SK-N-SH (cell line): ENCODE measurements at regions not wholly inside any gene's neighbourhood (a gene's known extent, or its start where the extent isn't known, plus 50 kb on each side); places are given as distances from the start of the nearest gene placed in this dataset.

Experiments used
- CTCF ChIA-PET: fragments of 300-600, 350-600 bp; formaldehyde crosslinking; extraction: SDS; loops from one replicate; lab custom pipeline; 2021; lab: Yijun Ruan, JAX
- POLR2A ChIA-PET: fragments of 350-600 bp; sonication (Branson Sonifier 250); formaldehyde crosslinking; extraction: SDS; loops from one replicate; lab custom pipeline; 2020; ENCODE audit warnings: antibody characterized with exemption, inconsistent platforms; lab: Yijun Ruan, JAX
- DNase-seq: peaks from one replicate; pipeline ENCODE4 v3.0.0; 2012
- H2AFZ ChIP-seq: fragments of 200-600 bp; sonication (generic); 2 replicates; pipeline ENCODE4 v1.8.1; 2016; ENCODE audit warnings: antibody characterized with exemption, mild to moderate bottlenecking, low read depth
- H3F3A ChIP-seq: fragments of 200-600 bp; sonication (generic); replicated peaks from 2 replicates; pipeline ENCODE3; 2016; ENCODE audit warnings: antibody characterized with exemption, mild to moderate bottlenecking; ENCODE audit not compliant: insufficient read depth
- H3K27ac ChIP-seq, 2 experiments: fragments of 200-500 bp in 1 of 2; fragments of 200-600 bp in 1 of 2; sonication (Bioruptor generic) in 1 of 2; sonication (generic), shearing (Covaris generic) in 1 of 2; 2 replicates each; pipeline versions ENCODE4 v1.5.1 to v1.6.1; 2014 to 2016; ENCODE audit warnings: low read depth in 2 of 2, inconsistent platforms in 1 of 2, low read length in 1 of 2, mild to moderate bottlenecking in 1 of 2, mixed read lengths in 1 of 2
- H3K27me3 ChIP-seq: fragments of 200-600 bp; sonication (generic), shearing (Covaris generic); 2 replicates; pipeline ENCODE4 v1.6.1; 2016; ENCODE audit warnings: mixed run types; ENCODE audit not compliant: insufficient read depth
- H3K36me3 ChIP-seq, 2 experiments: fragments of 200-500 bp in 1 of 2; fragments of 200-600 bp in 1 of 2; sonication (Bioruptor generic) in 1 of 2; sonication (generic) in 1 of 2; replicated peaks in 1 of 2; 2 replicates each; pipeline versions ENCODE3 to v1.5.1; 2014 to 2016; ENCODE audit warnings: low read length in 1 of 2, mild to moderate bottlenecking in 1 of 2; ENCODE audit not compliant: insufficient read depth in 2 of 2, control insufficient read depth in 1 of 2
- H3K4me1 ChIP-seq, 2 experiments: fragments of 200-500 bp in 1 of 2; fragments of 200-600 bp in 1 of 2; sonication (Bioruptor generic) in 1 of 2; sonication (generic), shearing (Covaris generic) in 1 of 2; 2 replicates each; pipeline versions ENCODE4 v1.5.1 to v1.6.1; 2014 to 2016; ENCODE audit warnings: low read depth in 1 of 2, low read length in 1 of 2, mixed run types in 1 of 2; ENCODE audit not compliant: insufficient read depth in 2 of 2, control insufficient read depth in 1 of 2
- H3K4me2 ChIP-seq: fragments of 200-600 bp; sonication (generic), shearing (Covaris generic); 2 replicates; pipeline ENCODE4 v1.6.1; 2017; ENCODE audit warnings: mixed run types
- H3K4me3 ChIP-seq, 2 experiments: fragments of 200-500 bp in 1 of 2; fragments of 200-600 bp in 1 of 2; sonication (Bioruptor generic) in 1 of 2; sonication (generic), shearing (Covaris generic) in 1 of 2; 2 replicates each; pipeline versions ENCODE4 v1.5.1 to v1.8.1; 2014 to 2016; ENCODE audit warnings: low read depth in 2 of 2, inconsistent platforms in 1 of 2, low read length in 1 of 2, mild to moderate bottlenecking in 1 of 2, mixed read lengths in 1 of 2, moderate library complexity in 1 of 2
- H3K79me2 ChIP-seq: fragments of 200-600 bp; sonication (generic); 2 replicates; pipeline ENCODE4 v1.8.1; 2017; ENCODE audit warnings: mild to moderate bottlenecking; ENCODE audit not compliant: insufficient read depth
- H3K9ac ChIP-seq: fragments of 200-600 bp; sonication (generic); 2 replicates; pipeline ENCODE4 v1.6.1; 2017; ENCODE audit warnings: mixed run types
- H3K9me2 ChIP-seq: fragments of 200-600 bp; sonication (generic); 2 replicates; pipeline ENCODE4 v1.6.1; 2017; ENCODE audit warnings: mixed run types
- H3K9me3 ChIP-seq: fragments of 200-600 bp; sonication (generic); 2 replicates; pipeline ENCODE4 v1.6.1; 2017; ENCODE audit warnings: mixed run types, mild to moderate bottlenecking, moderate library complexity
- H4K20me1 ChIP-seq: fragments of 200-600 bp; sonication (generic); 2 replicates; pipeline ENCODE4 v1.6.1; 2017; ENCODE audit warnings: mild to moderate bottlenecking, mixed run types; ENCODE audit not compliant: insufficient read depth
- ELF1 ChIP-seq: IDR thresholded peaks from 2 replicates; pipeline ENCODE4 v1.4.0; 2012
- FOXJ3 ChIP-seq: sonication (generic); formaldehyde crosslinking; IDR thresholded peaks from 2 replicates; pipeline ENCODE4 v1.5.1; 2020; ENCODE audit warnings: mild to moderate bottlenecking, missing genetic modification reagents
- FOXM1 ChIP-seq: IDR thresholded peaks from 2 replicates; pipeline ENCODE4 v1.4.0; 2012; ENCODE audit warnings: low read depth, mild to moderate bottlenecking
- JUND ChIP-seq: IDR thresholded peaks from 2 replicates; pipeline ENCODE4 v1.4.0; 2012
- MEF2A ChIP-seq: IDR thresholded peaks from 2 replicates; pipeline ENCODE4 v1.4.0; 2012; ENCODE audit warnings: low read depth, borderline replicate concordance
- NFIC ChIP-seq: IDR thresholded peaks from 2 replicates; pipeline ENCODE4 v1.4.0; 2012; ENCODE audit warnings: borderline replicate concordance
- NRF1 ChIP-seq: IDR thresholded peaks from 2 replicates; pipeline ENCODE4 v1.6.1; 2012; ENCODE audit warnings: low read depth, mild to moderate bottlenecking, low read length
- RXRA ChIP-seq: IDR thresholded peaks from 2 replicates; pipeline ENCODE4 v1.4.0; 2012; ENCODE audit warnings: low read depth, mild to moderate bottlenecking, borderline replicate concordance
- SMC3 ChIP-seq: IDR thresholded peaks from 2 replicates; pipeline ENCODE4 v1.6.1; 2012; ENCODE audit warnings: low read depth, low read length, improper control_type of control experiment
- TAF1 ChIP-seq: IDR thresholded peaks from 2 replicates; pipeline ENCODE4 v1.6.1; 2012; ENCODE audit warnings: low read depth, mild to moderate bottlenecking, low read length, moderate library complexity, borderline replicate concordance
- USF2 ChIP-seq: fragments of 150-350 bp; IDR thresholded peaks from 2 replicates; pipeline ENCODE4 v1.6.1; 2017; ENCODE audit warnings: antibody characterized with exemption, low read length, low read depth, borderline replicate concordance
- WGBS: methylation state at CpG from one replicate; pipeline ENCODE4 v1.1.6; 2017; ENCODE audit warnings: low lambda C conversion rate; 5-methylcytosine and 5-hydroxymethylcytosine counted together
- TF ChIP-seq, protein P1 (sequence below): IDR thresholded peaks from 2 replicates; pipeline ENCODE4; 2012
- TF ChIP-seq, protein P2 (sequence below): IDR thresholded peaks from 2 replicates; pipeline ENCODE4 v1.4.0; 2012; ENCODE audit warnings: low read depth, borderline replicate concordance
- TF ChIP-seq, protein P3 (sequence below): IDR thresholded peaks from 2 replicates; pipeline ENCODE4 v1.4.0; 2012; ENCODE audit warnings: low read depth, borderline replicate concordance

DNA sequence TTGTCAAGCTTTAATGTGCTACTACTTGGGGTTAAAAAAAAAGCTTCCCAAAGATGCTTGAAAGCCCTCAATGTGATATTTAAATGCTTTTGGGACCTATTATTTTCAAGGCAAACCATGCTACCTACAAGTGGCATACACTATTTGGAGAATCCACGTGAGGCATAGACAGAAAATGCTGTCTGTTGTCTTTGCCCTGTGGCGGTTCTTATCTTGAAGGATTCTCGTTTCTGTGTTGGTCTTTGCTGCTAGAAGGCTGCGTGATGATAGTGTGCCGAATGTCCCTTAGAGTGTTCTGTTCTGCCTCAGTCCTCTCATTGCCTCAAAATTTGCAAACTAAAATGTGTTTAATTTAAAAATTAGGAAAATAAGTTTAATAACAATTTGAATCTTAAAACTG is 356.2 kb upstream of the RARB start:
- peaks cover 0 to 4% of the 10 kb centered on the region in 2 experiments; a peak in 2 of 4 replicates for H3K4me1 ChIP-seq
- no peak for DNase-seq
- no peak overlapping the region for H3K4me2 ChIP-seq
- CTCF ChIA-PET, result no interaction called here
- H4K20me1 ChIP-seq, result no peaks in the 10 kb centered on the region
- H3K27me3 ChIP-seq, result no peaks in the 10 kb centered on the region
- H3K9me3 ChIP-seq, result no peaks in the 10 kb centered on the region
- H3K79me2 ChIP-seq, result no peaks in the 10 kb centered on the region
- no peak overlapping the region for H3K4me3 ChIP-seq
- TF ChIP-seq JUND (no peak), FOXJ3 (CRISPR knock-in tag) (no peak), MEF2A (no peak), FOXM1 (no peak), TAF1 (no peak), RXRA (no peak)
- TF ChIP-seq, protein P1, sequence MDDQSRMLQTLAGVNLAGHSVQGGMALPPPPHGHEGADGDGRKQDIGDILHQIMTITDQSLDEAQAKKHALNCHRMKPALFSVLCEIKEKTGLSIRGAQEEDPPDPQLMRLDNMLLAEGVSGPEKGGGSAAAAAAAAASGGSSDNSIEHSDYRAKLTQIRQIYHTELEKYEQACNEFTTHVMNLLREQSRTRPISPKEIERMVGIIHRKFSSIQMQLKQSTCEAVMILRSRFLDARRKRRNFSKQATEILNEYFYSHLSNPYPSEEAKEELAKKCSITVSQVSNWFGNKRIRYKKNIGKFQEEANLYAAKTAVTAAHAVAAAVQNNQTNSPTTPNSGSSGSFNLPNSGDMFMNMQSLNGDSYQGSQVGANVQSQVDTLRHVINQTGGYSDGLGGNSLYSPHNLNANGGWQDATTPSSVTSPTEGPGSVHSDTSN, result no peak
- H3K36me3 ChIP-seq, result no peaks in the 10 kb centered on the region
- H3K9me2 ChIP-seq, result no peaks in the 10 kb centered on the region
- H3F3A ChIP-seq, result no peaks in the 10 kb centered on the region
- 70% methylated on average over 5 of the region's 5 CpGs for WGBS
- POLR2A ChIA-PET, result no interaction called here
- H2AFZ ChIP-seq, result no peak overlapping the region
- no peak overlapping the region for H3K27ac ChIP-seq
- H3K9ac ChIP-seq, result no peak overlapping the region

GRCh38 chr3:25073423-25073822 is 354.6 kb upstream of the RARB start:
- 74% methylated on average over 1 of the region's 1 CpG for WGBS
- CTCF ChIA-PET, result interaction anchor here (1.1 kb wide), 1 partner anchor 40 kb away, joined by 3 read pairs; no protein-coding TSS in a partner anchor

More at GRCh38 chr3:25073423-25073822, 354.6 kb upstream of the RARB start:
- H3K27me3 ChIP-seq, result no peaks in the 10 kb centered on the region
- no peaks in the 10 kb centered on the region for H3K9me2 ChIP-seq
- no peak overlapping the region; the same call in 1 of the 2 replicates for H2AFZ ChIP-seq
- H3K9ac ChIP-seq, result no peak overlapping the region
- TF ChIP-seq SMC3, result no peak
- TF ChIP-seq NFIC, result no peak
- no peak for TF ChIP-seq TAF1
- TF ChIP-seq, protein P2, sequence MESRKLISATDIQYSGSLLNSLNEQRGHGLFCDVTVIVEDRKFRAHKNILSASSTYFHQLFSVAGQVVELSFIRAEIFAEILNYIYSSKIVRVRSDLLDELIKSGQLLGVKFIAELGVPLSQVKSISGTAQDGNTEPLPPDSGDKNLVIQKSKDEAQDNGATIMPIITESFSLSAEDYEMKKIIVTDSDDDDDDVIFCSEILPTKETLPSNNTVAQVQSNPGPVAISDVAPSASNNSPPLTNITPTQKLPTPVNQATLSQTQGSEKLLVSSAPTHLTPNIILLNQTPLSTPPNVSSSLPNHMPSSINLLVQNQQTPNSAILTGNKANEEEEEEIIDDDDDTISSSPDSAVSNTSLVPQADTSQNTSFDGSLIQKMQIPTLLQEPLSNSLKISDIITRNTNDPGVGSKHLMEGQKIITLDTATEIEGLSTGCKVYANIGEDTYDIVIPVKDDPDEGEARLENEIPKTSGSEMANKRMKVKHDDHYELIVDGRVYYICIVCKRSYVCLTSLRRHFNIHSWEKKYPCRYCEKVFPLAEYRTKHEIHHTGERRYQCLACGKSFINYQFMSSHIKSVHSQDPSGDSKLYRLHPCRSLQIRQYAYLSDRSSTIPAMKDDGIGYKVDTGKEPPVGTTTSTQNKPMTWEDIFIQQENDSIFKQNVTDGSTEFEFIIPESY, result no peak
- TF ChIP-seq, protein P3, sequence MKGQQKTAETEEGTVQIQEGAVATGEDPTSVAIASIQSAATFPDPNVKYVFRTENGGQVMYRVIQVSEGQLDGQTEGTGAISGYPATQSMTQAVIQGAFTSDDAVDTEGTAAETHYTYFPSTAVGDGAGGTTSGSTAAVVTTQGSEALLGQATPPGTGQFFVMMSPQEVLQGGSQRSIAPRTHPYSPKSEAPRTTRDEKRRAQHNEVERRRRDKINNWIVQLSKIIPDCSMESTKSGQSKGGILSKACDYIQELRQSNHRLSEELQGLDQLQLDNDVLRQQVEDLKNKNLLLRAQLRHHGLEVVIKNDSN, result no peak
- TF ChIP-seq USF2, result no peak
- no peak for TF ChIP-seq ELF1
- TF ChIP-seq FOXJ3 (CRISPR knock-in tag), result no peak
- no peak for TF ChIP-seq NRF1
- TF ChIP-seq, protein P1, result no peak
- TF ChIP-seq, all 33 proteins: peak for 0
- H3K9me3 ChIP-seq, result no peaks in the 10 kb centered on the region
- H3K27ac ChIP-seq, result no peak overlapping the region
- POLR2A ChIA-PET, result no interaction called here
- H3F3A ChIP-seq, result no peaks in the 10 kb centered on the region
- no peak for DNase-seq
- peaks cover 0 to 4% of the 10 kb centered on the region in 2 experiments; a peak in 2 of 4 replicates for H3K4me1 ChIP-seq
- H4K20me1 ChIP-seq, result no peaks in the 10 kb centered on the region
- no peaks in the 10 kb centered on the region for H3K79me2 ChIP-seq
- no peak overlapping the region for H3K4me3 ChIP-seq
- no peaks in the 10 kb centered on the region for H3K36me3 ChIP-seq
- no peak overlapping the region for H3K4me2 ChIP-seq
